Transverse colon (tissue), 4 donors: ENCODE measurements at regions not wholly inside any gene's neighbourhood (a gene's known extent, or its start where the extent isn't known, plus 50 kb on each side); places are given as distances from the start of the nearest gene placed in this dataset.

Experiments
- DNase-seq: peaks from one replicate; pipeline ENCODE4 v3.0.0-alpha.2; 2019
- H3K27ac ChIP-seq, 4 donors: fragments of 200-600 bp; sonication (generic); 2 replicates each; pipeline ENCODE4 v1.5.1; 2016 to 2018; ENCODE audit warnings: inconsistent platforms in 4 of 4
- H3K27me3 ChIP-seq: fragments of 200-600 bp; sonication (generic); 2 replicates; pipeline ENCODE4 v1.5.1; 2017; ENCODE audit warnings: inconsistent platforms
- H3K36me3 ChIP-seq, 4 donors: fragments of 200-600 bp; sonication (generic); 2 replicates each; pipeline ENCODE4 v1.5.1; 2017 to 2019; ENCODE audit warnings: inconsistent platforms in 4 of 4
- H3K4me1 ChIP-seq, 4 donors: fragments of 200-600 bp; sonication (generic); 2 replicates each; pipeline ENCODE4 v1.5.1; 2017 to 2020; ENCODE audit warnings: inconsistent platforms in 4 of 4
- H3K4me3 ChIP-seq, 4 donors: fragments of 200-600 bp; sonication (generic); 1 replicate in 1 of 4; 2 replicates in 3 of 4; pipeline versions ENCODE4 v1.5.1 to v1.6.1; 2017 to 2019; ENCODE audit warnings: inconsistent platforms in 4 of 4
- H3K9me3 ChIP-seq, 2 donors: fragments of 200-600 bp; sonication (generic); 2 replicates each; pipeline ENCODE4 v1.5.1; 2017 to 2019; ENCODE audit warnings: inconsistent platforms in 2 of 2
- EP300 ChIP-seq: sonication (generic); formaldehyde crosslinking; IDR thresholded peaks from one replicate; pipeline ENCODE4 v1.6.1; 2017; ENCODE audit warnings: antibody characterized with exemption, low read depth
- POLR2A ChIP-seq: fragments of 450-650 bp; IDR thresholded peaks from one replicate; pipeline ENCODE4 v1.6.1; 2016; ENCODE audit warnings: antibody characterized with exemption, mild to moderate bottlenecking, moderate library complexity
- POLR2AphosphoS5 ChIP-seq, 3 donors: sonication (generic); formaldehyde crosslinking; IDR thresholded peaks; one replicate each; pipeline ENCODE4 v1.6.1; 2016; ENCODE audit warnings: antibody characterized with exemption in 3 of 3
- WGBS, 2 donors: methylation state at CpG; one replicate each; pipeline ENCODE4 v1.1.5; 2018; ENCODE audit warnings: low coverage in 1 of 2; 5-methylcytosine and 5-hydroxymethylcytosine counted together
- in situ Hi-C, 4 donors: fragments of 200-750 bp; cut with MboI; loops; one replicate each; pipeline versions ENCODE4 v1.15.0 to v1.15.1; 2017; ENCODE audit warnings: low sequenced_read_pairs in 3 of 4, low pct_ligation_motif_present in 1 of 4, low pct_unique_long_range_greater_than_20kb in 1 of 4
- intact Hi-C: fragments of 100-400 bp; cut with DNase I; formaldehyde crosslinking; loops from one replicate; pipeline ENCODE4 v1.15.1; 2023; ENCODE audit warnings: low total_unique reads
- TF ChIP-seq, protein P1 (sequence below), 5 experiments: fragments of 200-600 bp in 3 of 5; fragments of 450-650 bp in 2 of 5; sonication (generic) in 3 of 5; IDR thresholded peaks; 1 replicate in 2 of 5; 2 replicates in 3 of 5; pipeline ENCODE4 v1.5.1; 2016 to 2017; ENCODE audit warnings: antibody characterized with exemption in 5 of 5, inconsistent platforms in 3 of 5, mild to moderate bottlenecking in 2 of 5, moderate library complexity in 1 of 5

DNA sequence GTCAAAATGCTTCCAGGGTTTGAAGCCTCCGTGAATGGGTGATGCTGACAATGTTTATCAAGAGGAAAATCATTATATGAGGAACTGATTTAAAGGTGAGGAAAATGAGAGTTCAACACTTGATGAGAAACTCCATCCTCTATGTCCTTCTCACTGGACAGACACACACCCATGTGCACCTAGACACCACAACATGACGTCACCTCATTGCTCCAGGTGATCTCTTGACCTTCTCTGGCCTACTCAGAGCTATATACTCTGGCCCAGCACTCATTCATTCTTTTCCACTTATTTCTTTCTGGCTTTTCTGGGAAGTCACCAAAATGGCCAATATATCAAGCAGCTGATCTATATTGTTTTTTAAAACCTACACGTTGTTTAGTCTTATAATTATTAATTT lies 778.7 kb upstream of the PCDH20 start:
- WGBS, 2 donors, result 60 to 73% methylated on average over 3 of the region's 3 CpGs
- intact Hi-C loops, result no loop called here
- Histone ChIP-seq H3K4me1 (no peaks in the 10 kb centered on the region), H3K36me3 (no peaks in the 10 kb centered on the region), H3K27me3 (no peaks in the 10 kb centered on the region), H3K4me3 (no peak overlapping the region), H3K9me3 (no peaks in the 10 kb centered on the region), H3K27ac (no peak overlapping the region)
- DNase-seq, result no peak
- TF ChIP-seq EP300 (no peak), POLR2A (no peak), POLR2AphosphoS5 (IDR thresholded peaks at IDR 0.05) (no peak)
- TF ChIP-seq, protein P1, sequence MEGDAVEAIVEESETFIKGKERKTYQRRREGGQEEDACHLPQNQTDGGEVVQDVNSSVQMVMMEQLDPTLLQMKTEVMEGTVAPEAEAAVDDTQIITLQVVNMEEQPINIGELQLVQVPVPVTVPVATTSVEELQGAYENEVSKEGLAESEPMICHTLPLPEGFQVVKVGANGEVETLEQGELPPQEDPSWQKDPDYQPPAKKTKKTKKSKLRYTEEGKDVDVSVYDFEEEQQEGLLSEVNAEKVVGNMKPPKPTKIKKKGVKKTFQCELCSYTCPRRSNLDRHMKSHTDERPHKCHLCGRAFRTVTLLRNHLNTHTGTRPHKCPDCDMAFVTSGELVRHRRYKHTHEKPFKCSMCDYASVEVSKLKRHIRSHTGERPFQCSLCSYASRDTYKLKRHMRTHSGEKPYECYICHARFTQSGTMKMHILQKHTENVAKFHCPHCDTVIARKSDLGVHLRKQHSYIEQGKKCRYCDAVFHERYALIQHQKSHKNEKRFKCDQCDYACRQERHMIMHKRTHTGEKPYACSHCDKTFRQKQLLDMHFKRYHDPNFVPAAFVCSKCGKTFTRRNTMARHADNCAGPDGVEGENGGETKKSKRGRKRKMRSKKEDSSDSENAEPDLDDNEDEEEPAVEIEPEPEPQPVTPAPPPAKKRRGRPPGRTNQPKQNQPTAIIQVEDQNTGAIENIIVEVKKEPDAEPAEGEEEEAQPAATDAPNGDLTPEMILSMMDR (IDR thresholded peaks at IDR 0.05), result no peak
- in situ Hi-C loops, result no loop called here

DNA sequence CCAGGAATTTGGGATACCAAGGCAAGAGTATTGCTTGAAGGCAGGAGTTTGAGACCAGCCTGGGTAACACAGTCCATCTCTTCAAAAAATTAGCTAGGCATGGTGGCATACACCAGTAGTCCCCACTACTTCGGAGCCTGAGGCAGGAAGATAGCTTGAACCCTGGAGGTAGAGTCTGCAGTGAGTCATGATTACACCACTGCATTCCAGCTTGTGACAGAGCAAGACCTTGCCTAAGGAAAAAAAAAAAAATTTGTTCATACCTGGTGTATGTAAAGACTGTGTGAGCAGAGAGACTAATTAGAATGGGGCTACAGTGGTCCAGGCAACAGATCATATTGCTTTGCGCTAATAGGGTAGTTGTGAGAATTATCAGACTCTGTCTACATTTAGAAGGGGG lies 778.3 kb upstream of the PCDH20 start:
- H3K27me3 ChIP-seq, result no peaks in the 10 kb centered on the region
- no peak for TF ChIP-seq EP300
- no peak for TF ChIP-seq POLR2A
- TF ChIP-seq, protein P1 (IDR thresholded peaks at IDR 0.05), result no peak
- TF ChIP-seq POLR2AphosphoS5 (IDR thresholded peaks at IDR 0.05), result no peak
- H3K36me3 ChIP-seq, result no peaks in the 10 kb centered on the region
- H3K4me1 ChIP-seq, result no peaks in the 10 kb centered on the region
- 100% methylated on average over 1 of the region's 2 CpGs for WGBS, 2 donors
- in situ Hi-C loops, result no loop called here
- H3K4me3 ChIP-seq, result no peak overlapping the region
- H3K27ac ChIP-seq, result no peak overlapping the region
- intact Hi-C loops, result no loop called here
- no peak for DNase-seq
- H3K9me3 ChIP-seq, result no peaks in the 10 kb centered on the region

DNA sequence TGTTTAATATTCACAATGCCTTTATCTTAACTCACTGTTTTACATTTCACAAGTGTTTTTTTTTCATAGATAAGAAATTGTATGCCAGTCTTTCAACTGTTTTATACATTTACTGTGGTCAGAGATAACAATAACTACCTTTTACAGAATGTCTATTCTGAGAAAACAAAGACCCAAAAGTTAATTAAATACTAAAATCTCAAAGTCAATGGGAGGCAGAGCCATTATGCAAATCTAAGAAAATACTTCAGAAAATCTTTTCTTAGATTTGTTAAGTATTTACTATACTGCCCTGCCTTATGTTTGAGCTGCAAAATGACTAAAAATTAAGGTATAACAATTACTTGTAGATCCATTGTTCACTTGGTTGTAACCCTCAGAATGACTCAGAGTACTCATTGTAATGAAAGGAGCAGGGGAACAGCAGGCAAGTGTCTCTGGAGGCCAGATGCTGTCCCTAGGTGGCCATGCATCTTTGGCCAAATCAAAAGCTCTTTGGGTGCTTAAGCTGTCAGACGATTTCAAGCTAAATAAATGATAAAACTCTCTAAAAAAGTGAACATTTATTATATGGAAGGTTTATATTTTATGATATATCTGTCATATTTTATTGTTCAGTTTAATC lies 770.1 kb upstream of the PCDH20 start:
- 23 to 31% methylated on average over 1 of the region's 1 CpG for WGBS, 2 donors
- TF ChIP-seq, protein P1 (IDR thresholded peaks at IDR 0.05), result no peak
- TF ChIP-seq EP300 (no peak), POLR2A (no peak), POLR2AphosphoS5 (IDR thresholded peaks at IDR 0.05) (no peak)
- DNase-seq, result no peak
- intact Hi-C loops, result no loop called here
- H3K27ac ChIP-seq, result no peak overlapping the region
- no peaks in the 10 kb centered on the region for H3K27me3 ChIP-seq
- H3K9me3 ChIP-seq, result no peaks in the 10 kb centered on the region
- no peak overlapping the region for H3K4me3 ChIP-seq
- no peaks in the 10 kb centered on the region for H3K36me3 ChIP-seq
- in situ Hi-C loops, result no loop called here
- H3K4me1 ChIP-seq, result no peaks in the 10 kb centered on the region

DNA sequence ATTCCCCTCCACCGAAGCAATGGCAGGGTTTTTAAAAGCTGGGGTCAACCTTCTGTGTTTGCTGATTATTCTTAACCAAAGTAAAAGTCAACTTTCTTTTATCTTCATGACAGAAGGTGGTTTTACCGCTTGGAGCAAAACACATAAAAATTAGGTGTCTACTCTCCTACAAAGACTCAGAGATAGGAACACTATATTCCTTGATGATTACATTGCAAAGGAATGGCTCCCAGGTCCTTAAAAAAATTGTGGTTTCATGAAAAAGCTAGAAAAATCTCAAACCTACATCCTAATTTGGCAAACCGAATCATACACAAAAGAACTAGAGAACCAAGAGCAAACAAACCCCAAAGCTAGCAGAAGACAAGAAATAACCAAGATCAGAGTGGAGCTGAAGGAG lies 760.4 kb upstream of the PCDH20 start:
- Histone ChIP-seq H3K27ac (no peak overlapping the region), H3K4me3 (no peak overlapping the region), H3K4me1 (no peaks in the 10 kb centered on the region), H3K36me3 (no peaks in the 10 kb centered on the region), H3K9me3 (no peaks in the 10 kb centered on the region), H3K27me3 (no peaks in the 10 kb centered on the region)
- DNase-seq, result no peak
- in situ Hi-C loops, result no loop called here
- intact Hi-C loops, result no loop called here
- TF ChIP-seq EP300 (no peak), POLR2A (no peak), POLR2AphosphoS5 (IDR thresholded peaks at IDR 0.05) (no peak)
- TF ChIP-seq, protein P1 (IDR thresholded peaks at IDR 0.05), result no peak
- WGBS, 2 donors, result 55 to 63% methylated on average over 2 to 3 of the region's 3 CpGs
